ENCODE measurements at regions not wholly inside any gene's neighbourhood (a gene's known extent, or its start where the extent isn't known, plus 50 kb on each side); places are given as distances from the start of the nearest gene placed in this dataset.

DNA sequence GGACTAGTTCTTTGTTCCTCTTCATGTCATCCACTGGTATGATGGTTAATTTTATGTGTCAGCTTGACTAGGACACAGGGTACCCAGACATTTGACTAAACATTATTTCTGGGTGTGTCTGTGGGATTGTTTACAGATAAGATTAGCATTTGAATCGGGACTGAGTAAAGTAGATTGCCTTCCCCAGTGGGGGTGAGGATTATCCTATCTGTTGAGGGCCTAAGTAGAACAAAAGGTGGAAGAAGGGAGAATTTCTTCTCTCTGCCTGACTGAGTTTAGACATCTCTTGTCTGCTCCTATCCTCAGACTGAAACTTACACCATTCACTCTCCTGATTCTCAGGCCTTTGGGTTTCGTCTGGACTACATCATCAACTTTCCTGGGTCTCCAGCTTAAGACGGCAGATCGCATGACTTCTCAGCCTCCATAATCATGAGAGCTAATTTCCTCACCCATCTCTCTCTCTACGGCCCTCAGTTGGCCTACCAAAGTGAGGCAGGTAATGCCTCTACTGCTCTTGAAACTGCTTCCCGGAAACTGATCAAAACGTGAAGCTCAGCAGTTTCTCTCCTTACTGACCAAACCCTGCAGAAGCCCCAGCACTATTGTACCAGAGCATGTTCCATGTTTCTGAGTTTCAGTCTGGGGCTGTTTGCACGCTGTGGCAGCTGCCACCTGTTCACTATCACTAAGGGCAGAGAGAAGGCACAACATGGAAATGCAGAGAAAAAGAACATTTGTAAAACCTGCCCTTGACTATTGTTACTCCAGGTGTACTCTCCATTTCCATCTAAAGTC is 95.4 kb downstream of the NXPE2 start:
- no peak overlapping the region for H3K4me3 ChIP-seq
- H3K36me3 ChIP-seq: no peaks in the 10 kb centered on the region
- peaks cover 0 to 14% (median 0%) of the 10 kb centered on the region in 7 donors for H3K27me3 ChIP-seq
- intact Hi-C loops (cut with DNase I): loop anchor here in 9 of 10 donors (2.0 to 10.0 kb wide), 4 partner anchors 179 to 1504 kb away; no protein-coding TSS in a partner anchor
- WGBS, 2 donors: 65 to 66% methylated on average over 8 of the region's 8 CpGs
- H3K27ac ChIP-seq: no peak overlapping the region
- DNase-seq (no peak), ATAC-seq (no peak)
- H3K4me1 ChIP-seq: peaks cover 0 to 14% (median 7%) of the 10 kb centered on the region in 9 donors
- TF ChIP-seq, protein P1, sequence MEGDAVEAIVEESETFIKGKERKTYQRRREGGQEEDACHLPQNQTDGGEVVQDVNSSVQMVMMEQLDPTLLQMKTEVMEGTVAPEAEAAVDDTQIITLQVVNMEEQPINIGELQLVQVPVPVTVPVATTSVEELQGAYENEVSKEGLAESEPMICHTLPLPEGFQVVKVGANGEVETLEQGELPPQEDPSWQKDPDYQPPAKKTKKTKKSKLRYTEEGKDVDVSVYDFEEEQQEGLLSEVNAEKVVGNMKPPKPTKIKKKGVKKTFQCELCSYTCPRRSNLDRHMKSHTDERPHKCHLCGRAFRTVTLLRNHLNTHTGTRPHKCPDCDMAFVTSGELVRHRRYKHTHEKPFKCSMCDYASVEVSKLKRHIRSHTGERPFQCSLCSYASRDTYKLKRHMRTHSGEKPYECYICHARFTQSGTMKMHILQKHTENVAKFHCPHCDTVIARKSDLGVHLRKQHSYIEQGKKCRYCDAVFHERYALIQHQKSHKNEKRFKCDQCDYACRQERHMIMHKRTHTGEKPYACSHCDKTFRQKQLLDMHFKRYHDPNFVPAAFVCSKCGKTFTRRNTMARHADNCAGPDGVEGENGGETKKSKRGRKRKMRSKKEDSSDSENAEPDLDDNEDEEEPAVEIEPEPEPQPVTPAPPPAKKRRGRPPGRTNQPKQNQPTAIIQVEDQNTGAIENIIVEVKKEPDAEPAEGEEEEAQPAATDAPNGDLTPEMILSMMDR (IDR thresholded peaks at IDR 0.05): no peak
- no peaks in the 10 kb centered on the region for H3K9me3 ChIP-seq

DNA sequence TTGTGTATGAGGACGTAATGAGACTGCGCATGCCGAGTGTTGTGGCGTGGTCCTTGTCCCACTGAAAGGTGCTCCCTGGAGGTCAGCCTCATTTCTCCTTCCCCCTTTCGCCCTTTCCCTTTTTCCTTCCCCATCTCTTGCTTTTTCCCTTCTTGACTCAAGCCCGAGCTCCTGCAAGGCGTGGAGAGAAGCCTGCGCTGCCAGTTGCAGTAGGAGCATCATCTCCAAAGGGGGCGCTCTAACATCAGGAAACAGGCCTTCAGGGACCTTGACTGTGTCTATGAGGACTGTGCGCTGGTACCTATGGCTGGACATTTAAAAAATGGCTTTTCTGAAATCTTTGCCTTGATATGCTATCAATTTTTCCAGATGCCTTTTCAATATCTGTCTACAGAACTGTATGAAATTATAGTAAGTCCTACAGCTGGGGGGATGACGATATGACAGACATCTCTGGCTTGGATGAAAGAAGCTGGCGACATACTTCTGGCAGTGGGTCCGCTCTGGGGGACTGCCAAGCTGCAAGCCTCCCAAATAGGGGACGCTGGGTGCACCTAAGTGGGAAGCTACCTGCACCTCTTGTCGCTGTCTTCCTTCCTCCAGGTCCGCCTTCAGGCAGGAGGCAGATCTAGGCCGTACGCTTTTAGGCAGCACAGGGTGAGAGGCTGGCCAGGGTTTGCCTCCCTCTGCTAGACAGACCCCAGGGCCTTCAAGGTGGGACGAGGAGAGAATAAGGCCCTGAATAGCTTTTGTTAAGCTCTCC is 96.5 kb downstream of the NXPE2 start:
- peak in 1 of 2 donors; percentile 46 for DNase-seq
- WGBS, 2 donors: 50 to 54% methylated on average over 19 of the region's 19 CpGs

DNA sequence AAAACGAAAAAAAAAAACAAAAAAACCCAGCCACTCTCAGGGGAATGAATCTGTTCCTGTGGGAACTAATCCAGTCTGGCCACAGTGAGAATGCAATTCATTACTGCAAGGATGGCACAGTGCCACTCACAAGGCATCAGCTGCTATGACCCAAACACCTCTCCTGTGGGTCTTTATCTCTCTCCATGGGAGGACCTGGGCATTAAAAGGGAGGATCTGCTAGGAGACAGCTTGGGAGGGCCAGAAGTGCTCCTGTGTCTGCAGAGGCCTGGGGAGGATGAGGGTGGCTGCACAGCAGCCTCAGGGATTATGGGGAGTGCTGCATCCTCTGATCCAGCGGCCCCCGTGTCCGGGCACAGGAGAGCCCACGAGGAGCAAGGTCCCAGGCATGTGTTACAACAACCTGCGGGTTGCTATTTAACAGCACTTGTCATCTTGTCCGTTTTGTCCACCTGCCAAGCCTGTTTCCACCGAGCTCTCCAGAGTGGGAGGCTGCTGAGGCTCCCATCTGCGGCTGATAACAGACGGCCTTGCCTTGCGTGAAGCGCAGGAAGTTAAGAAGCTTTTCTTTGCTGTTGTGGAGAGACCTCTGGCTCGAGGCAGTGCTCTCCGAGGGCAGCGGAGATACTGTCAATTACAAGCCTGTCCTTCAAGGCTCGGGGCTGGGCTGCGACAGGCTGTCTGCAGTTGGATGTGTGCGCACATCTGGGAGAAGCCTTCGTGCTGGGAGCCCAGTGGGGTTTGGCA is 97.7 kb downstream of the NXPE2 start:
- DNase-seq: peak; percentile 23 to 42
- intact Hi-C loops (cut with DNase I): loop anchor here in 8 of 10 donors (2.0 to 10.0 kb wide), 2 partner anchors 177 to 179 kb away; no protein-coding TSS in a partner anchor

More for the DNA sequence above, 96.5 kb downstream of the NXPE2 start:
- intact Hi-C loops (cut with DNase I): loop anchor here in 9 of 10 donors (2.0 to 10.0 kb wide), 4 partner anchors 178 to 1503 kb away; no protein-coding TSS in a partner anchor
- Histone ChIP-seq H3K9me3 (no peaks in the 10 kb centered on the region), H3K4me3 (no peak overlapping the region), H3K36me3 (no peaks in the 10 kb centered on the region), H3K27me3 (peaks cover 0 to 13% (median 0%) of the 10 kb centered on the region in 7 donors), H3K4me1 (peaks cover 0 to 14% (median 7%) of the 10 kb centered on the region in 9 donors), H3K27ac (no peak overlapping the region)
- peak; percentile 34 to 88 (median 78) for ATAC-seq
- TF ChIP-seq, protein P1 (IDR thresholded peaks at IDR 0.05): peak; percentile 20 to 71 (median 67)

More for the DNA sequence above, 97.7 kb downstream of the NXPE2 start:
- Histone ChIP-seq H3K36me3 (no peaks in the 10 kb centered on the region), H3K9me3 (no peaks in the 10 kb centered on the region), H3K4me3 (no peak overlapping the region), H3K4me1 (peaks cover 0 to 14% (median 7%) of the 10 kb centered on the region in 9 donors), H3K27me3 (peaks cover 0 to 12% (median 0%) of the 10 kb centered on the region in 7 donors), H3K27ac (peak overlapping the region in 4 of 10 donors; percentile 7 to 25 (median 11))
- peak; percentile 29 to 79 (median 66) for ATAC-seq
- 22 to 26% methylated on average over 19 of the region's 19 CpGs for WGBS, 2 donors
- TF ChIP-seq, protein P1 (IDR thresholded peaks at IDR 0.05): no peak

Measured in heart right ventricle (tissue), 16 donors.